ENCODE measurements at regions not wholly inside any gene's neighbourhood (a gene's known extent, or its start where the extent isn't known, plus 50 kb on each side); places are given as distances from the start of the nearest gene placed in this dataset.
"Not testable (repeated sequence)": the region's sequence is repeated elsewhere in the genome, so short reads cannot be mapped to it uniquely, and the experiment has no call there.

- not testable (repeated sequence) for H3K4me3 ChIP-seq (ENCODE audit: low read length); H3K36me3 ChIP-seq (ENCODE audit: control insufficient read depth, insufficient read depth, low read length); DNase-seq; H3K9me3 ChIP-seq (ENCODE audit: control insufficient read depth, low read depth, low read length); H3K27ac ChIP-seq (ENCODE audit: low read length); H3K4me1 ChIP-seq (ENCODE audit: control insufficient read depth, insufficient read depth, low read length); H3K27me3 ChIP-seq (ENCODE audit: control insufficient read depth, insufficient read depth, low read length)
- WGBS (ENCODE audit: insufficient coverage, low lambda C conversion rate) = no CpG with 5 or more reads among the region's 1 CpG
These were observed 353.9 kb downstream of the GOLGA6L6 start for GRCh38 chr15:20187370-20188355.

DNA sequence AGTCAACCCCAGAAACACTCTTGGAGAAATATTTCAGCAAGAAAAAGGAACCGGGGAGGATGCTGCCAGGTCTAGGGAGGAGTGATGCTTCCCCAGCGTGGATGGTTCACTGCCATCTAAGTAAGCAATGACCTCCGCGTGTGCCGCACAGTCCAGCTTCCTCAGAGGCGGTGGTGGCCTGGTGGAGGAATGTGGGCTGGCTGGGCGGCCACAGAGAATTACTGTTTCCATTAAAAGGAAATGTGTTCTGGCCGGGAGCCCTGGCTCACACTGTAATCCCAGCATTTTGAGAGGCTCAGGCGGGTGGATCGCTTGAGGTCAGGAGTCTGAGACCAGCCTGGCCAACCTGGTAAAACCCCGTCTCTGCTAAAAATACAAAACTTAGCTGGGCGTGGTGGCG lies 356.7 kb downstream of the GOLGA6L6 start:
- no CpG with 5 or more reads among the region's 13 CpGs for WGBS (ENCODE audit: insufficient coverage, low lambda C conversion rate)
- DNase-seq = not testable (repeated sequence)

GRCh38 chr15:20168221-20168620 lies 373.4 kb downstream of the GOLGA6L6 start:
- H3K4me1 ChIP-seq (ENCODE audit: control insufficient read depth, insufficient read depth, low read length); DNase-seq; H3K27ac ChIP-seq (ENCODE audit: low read length); H3K9me3 ChIP-seq (ENCODE audit: control insufficient read depth, low read depth, low read length); H3K27me3 ChIP-seq (ENCODE audit: control insufficient read depth, insufficient read depth, low read length); H3K36me3 ChIP-seq (ENCODE audit: control insufficient read depth, insufficient read depth, low read length); H3K4me3 ChIP-seq (ENCODE audit: low read length): not testable (repeated sequence)
- no CpG with 5 or more reads among the region's 33 CpGs for WGBS (ENCODE audit: insufficient coverage, low lambda C conversion rate)

More for the DNA sequence above, 356.7 kb downstream of the GOLGA6L6 start:
- not testable (repeated sequence) for H3K27ac ChIP-seq (ENCODE audit: low read length); H3K9me3 ChIP-seq (ENCODE audit: control insufficient read depth, low read depth, low read length); H3K4me1 ChIP-seq (ENCODE audit: control insufficient read depth, insufficient read depth, low read length); H3K4me3 ChIP-seq (ENCODE audit: low read length); H3K27me3 ChIP-seq (ENCODE audit: control insufficient read depth, insufficient read depth, low read length); H3K36me3 ChIP-seq (ENCODE audit: control insufficient read depth, insufficient read depth, low read length)

- not testable (repeated sequence) for H3K9me3 ChIP-seq (ENCODE audit: control insufficient read depth, low read depth, low read length); H3K36me3 ChIP-seq (ENCODE audit: control insufficient read depth, insufficient read depth, low read length); DNase-seq; H3K27me3 ChIP-seq (ENCODE audit: control insufficient read depth, insufficient read depth, low read length); H3K4me3 ChIP-seq (ENCODE audit: low read length); H3K4me1 ChIP-seq (ENCODE audit: control insufficient read depth, insufficient read depth, low read length); H3K27ac ChIP-seq (ENCODE audit: low read length)
- WGBS (ENCODE audit: insufficient coverage, low lambda C conversion rate) = no CpG with 5 or more reads among the region's 9 CpGs
These were observed 388.1 kb downstream of the GOLGA6L6 start for GRCh38 chr15:20153528-20153927.

DNA sequence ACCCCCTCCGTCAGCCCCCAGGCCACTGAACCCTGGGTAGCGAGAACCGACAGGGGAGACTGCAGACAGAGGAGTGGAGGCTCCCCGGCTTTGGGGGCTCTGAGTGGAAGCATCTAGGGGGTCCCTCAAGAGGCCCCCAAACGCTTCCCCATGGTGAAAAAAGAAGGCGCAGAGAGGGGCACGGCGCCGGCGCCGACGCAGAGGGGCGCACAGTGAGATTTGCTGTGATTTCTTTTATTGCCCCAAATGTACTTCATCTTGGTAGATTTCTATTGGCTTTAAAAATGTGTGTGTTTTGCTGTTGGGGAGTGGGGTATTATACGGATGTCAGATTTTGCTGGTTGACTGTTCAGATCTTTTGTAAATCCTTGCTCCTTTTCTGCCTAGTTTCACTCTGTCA lies 392.9 kb downstream of the GOLGA6L6 start:
- not testable (repeated sequence) for H3K27me3 ChIP-seq (ENCODE audit: control insufficient read depth, insufficient read depth, low read length); H3K4me1 ChIP-seq (ENCODE audit: control insufficient read depth, insufficient read depth, low read length); DNase-seq; H3K36me3 ChIP-seq (ENCODE audit: control insufficient read depth, insufficient read depth, low read length); H3K27ac ChIP-seq (ENCODE audit: low read length); H3K4me3 ChIP-seq (ENCODE audit: low read length); H3K9me3 ChIP-seq (ENCODE audit: control insufficient read depth, low read depth, low read length)
- WGBS (ENCODE audit: insufficient coverage, low lambda C conversion rate) = no CpG with 5 or more reads among the region's 14 CpGs

GRCh38 chr15:20148008-20148407 lies 393.6 kb downstream of the GOLGA6L6 start:
- H3K4me3 ChIP-seq (ENCODE audit: low read length); H3K27me3 ChIP-seq (ENCODE audit: control insufficient read depth, insufficient read depth, low read length); H3K9me3 ChIP-seq (ENCODE audit: control insufficient read depth, low read depth, low read length); H3K36me3 ChIP-seq (ENCODE audit: control insufficient read depth, insufficient read depth, low read length); DNase-seq; H3K27ac ChIP-seq (ENCODE audit: low read length); H3K4me1 ChIP-seq (ENCODE audit: control insufficient read depth, insufficient read depth, low read length): not testable (repeated sequence)
- WGBS (ENCODE audit: insufficient coverage, low lambda C conversion rate) = no CpG with 5 or more reads among the region's 73 CpGs

DNA sequence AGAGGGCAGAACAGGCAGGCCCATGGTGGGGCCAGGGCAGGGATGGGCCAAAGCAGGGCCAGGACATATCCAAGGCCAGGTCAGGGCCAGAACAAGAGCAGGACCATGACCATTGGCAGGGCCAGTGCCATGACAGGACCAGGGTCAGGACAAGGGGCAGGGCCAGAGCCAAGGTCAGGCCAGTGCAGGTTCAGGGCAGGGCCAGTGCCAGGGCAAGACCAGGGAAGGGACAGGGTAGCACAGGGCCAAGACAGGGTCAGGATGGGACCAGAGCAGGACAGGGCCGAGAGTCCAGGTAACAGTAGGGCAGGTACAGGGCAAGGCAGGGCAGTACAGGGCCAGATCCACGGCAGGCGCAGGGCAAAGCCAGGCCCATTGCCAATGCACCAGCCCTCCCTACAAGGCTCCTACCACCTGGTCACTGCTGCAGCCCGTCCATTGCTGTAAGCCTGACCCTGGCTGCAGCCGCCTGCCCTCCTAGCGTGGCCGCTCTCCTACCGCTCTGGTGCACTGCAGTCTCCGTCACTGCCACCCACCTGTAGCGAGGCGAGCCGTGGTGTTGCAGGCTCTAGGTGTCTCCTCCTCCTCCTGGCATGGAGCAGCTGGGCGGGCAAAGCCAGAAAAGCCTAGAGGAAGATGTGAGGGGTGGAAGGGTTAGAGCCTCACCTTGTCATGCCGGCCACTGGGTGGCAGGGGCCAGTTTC lies 397.1 kb downstream of the GOLGA6L6 start:
- not testable (repeated sequence) for H3K4me3 ChIP-seq (ENCODE audit: low read length)

DNA sequence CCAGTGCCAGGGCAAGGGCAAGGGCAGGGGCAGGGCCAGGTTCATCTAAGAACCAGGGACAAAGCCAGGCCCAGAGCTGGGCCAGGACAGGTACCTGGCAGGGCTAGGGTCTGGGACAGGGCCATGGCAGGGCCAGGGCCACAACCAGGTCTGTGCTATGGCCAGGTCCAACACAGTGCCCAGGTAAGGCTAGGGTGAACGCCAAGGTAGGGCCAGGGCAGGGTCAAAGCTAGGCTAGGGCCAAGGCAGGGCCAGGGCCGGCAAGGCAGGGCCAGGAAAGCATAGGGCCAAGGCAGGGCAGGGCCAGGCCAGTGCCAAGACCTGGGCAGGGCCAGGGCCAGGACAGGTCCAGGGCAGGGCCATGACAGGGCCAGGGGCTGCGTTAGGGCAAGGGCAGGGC lies 398.7 kb downstream of the GOLGA6L6 start:
- no CpG with 5 or more reads among the region's 3 CpGs for WGBS (ENCODE audit: insufficient coverage, low lambda C conversion rate)
- not testable (repeated sequence) for H3K27me3 ChIP-seq (ENCODE audit: control insufficient read depth, insufficient read depth, low read length); H3K4me3 ChIP-seq (ENCODE audit: low read length)

More for the DNA sequence above, 397.1 kb downstream of the GOLGA6L6 start:
- not testable (repeated sequence) for H3K9me3 ChIP-seq (ENCODE audit: control insufficient read depth, low read depth, low read length); H3K27ac ChIP-seq (ENCODE audit: low read length); H3K36me3 ChIP-seq (ENCODE audit: control insufficient read depth, insufficient read depth, low read length); H3K4me1 ChIP-seq (ENCODE audit: control insufficient read depth, insufficient read depth, low read length); H3K27me3 ChIP-seq (ENCODE audit: control insufficient read depth, insufficient read depth, low read length); DNase-seq
- no CpG with 5 or more reads among the region's 14 CpGs for WGBS (ENCODE audit: insufficient coverage, low lambda C conversion rate)

GRCh38 chr15:20142410-20142809 lies 399.2 kb downstream of the GOLGA6L6 start:
- not testable (repeated sequence) for H3K27me3 ChIP-seq (ENCODE audit: control insufficient read depth, insufficient read depth, low read length); H3K9me3 ChIP-seq (ENCODE audit: control insufficient read depth, low read depth, low read length); H3K4me1 ChIP-seq (ENCODE audit: control insufficient read depth, insufficient read depth, low read length); H3K36me3 ChIP-seq (ENCODE audit: control insufficient read depth, insufficient read depth, low read length); H3K4me3 ChIP-seq (ENCODE audit: low read length); H3K27ac ChIP-seq (ENCODE audit: low read length); DNase-seq
- WGBS (ENCODE audit: insufficient coverage, low lambda C conversion rate) = no CpG with 5 or more reads among the region's 1 CpG

More for the DNA sequence above, 398.7 kb downstream of the GOLGA6L6 start:
- not testable (repeated sequence) for H3K36me3 ChIP-seq (ENCODE audit: control insufficient read depth, insufficient read depth, low read length); DNase-seq; H3K27ac ChIP-seq (ENCODE audit: low read length); H3K4me1 ChIP-seq (ENCODE audit: control insufficient read depth, insufficient read depth, low read length); H3K9me3 ChIP-seq (ENCODE audit: control insufficient read depth, low read depth, low read length)

DNA sequence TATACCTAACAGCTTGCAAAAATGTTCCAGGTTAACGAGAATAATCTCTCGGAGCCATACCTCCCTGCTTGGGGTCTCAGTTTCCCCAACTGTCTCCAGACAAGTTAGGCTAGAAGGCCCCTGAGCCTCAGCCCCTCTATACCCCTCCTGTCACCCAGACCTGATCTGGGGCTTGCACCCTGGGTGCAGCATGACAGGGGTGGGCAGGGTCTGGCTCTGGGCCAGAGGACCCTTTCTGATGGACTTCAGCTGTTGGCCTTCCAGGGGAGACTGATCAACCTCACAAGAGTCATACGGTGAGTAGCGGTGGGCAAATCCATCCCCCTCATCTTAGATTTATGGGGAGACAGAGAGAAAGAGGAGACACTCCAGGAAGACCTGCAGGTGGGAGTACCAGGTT lies 416.9 kb downstream of the GOLGA6L6 start:
- WGBS (ENCODE audit: insufficient coverage, low lambda C conversion rate) = no CpG with 5 or more reads among the region's 4 CpGs
- not testable (repeated sequence) for H3K36me3 ChIP-seq (ENCODE audit: control insufficient read depth, insufficient read depth, low read length); DNase-seq; H3K9me3 ChIP-seq (ENCODE audit: control insufficient read depth, low read depth, low read length); H3K4me3 ChIP-seq (ENCODE audit: low read length); H3K4me1 ChIP-seq (ENCODE audit: control insufficient read depth, insufficient read depth, low read length); H3K27me3 ChIP-seq (ENCODE audit: control insufficient read depth, insufficient read depth, low read length); H3K27ac ChIP-seq (ENCODE audit: low read length)

All from large intestine (tissue), 3 donors.